PC-9 (cell line): ENCODE measurements at regions not wholly inside any gene's neighbourhood (a gene's known extent, or its start where the extent isn't known, plus 50 kb on each side); places are given as distances from the start of the nearest gene placed in this dataset.

ENCODE experiments used
- CTCF ChIP-seq: fragments of 200-600 bp; sonication (generic); conservative IDR thresholded peaks from 2 replicates; pipeline ENCODE4 v1.6.1; 2017; ENCODE audit warnings: mixed run types, antibody characterized with exemption, mild to moderate bottlenecking, moderate library complexity
- EZH2 ChIP-seq: fragments of 200-600 bp; sonication (generic); IDR thresholded peaks from 2 replicates; pipeline ENCODE4 v1.8.0; 2017; ENCODE audit warnings: antibody characterized with exemption, low read depth

GRCh38 chr9:108631496-108632285 lies 224.1 kb downstream of the ACTL7B start:
- TF ChIP-seq CTCF = no peak
- TF ChIP-seq EZH2 = no peak
